ENCODE measurements at regions not wholly inside any gene's neighbourhood (a gene's known extent, or its start where the extent isn't known, plus 50 kb on each side); places are given as distances from the start of the nearest gene placed in this dataset.

GRCh38 chr12:58233886-58234285 is 292.5 kb downstream of the ATP23 start:
- no TSS peak for BruUV-seq (replicated peaks)
- H3K4me1 Mint-ChIP-seq (ENCODE audit: low read depth, unreplicated experiment) = no peaks in the 10 kb centered on the region
- H3K27me3 Mint-ChIP-seq (ENCODE audit: insufficient read depth, unreplicated experiment) = no peaks in the 10 kb centered on the region
- H3K4me3 Mint-ChIP-seq (ENCODE audit: unreplicated experiment) = no peak overlapping the region
- H3K27ac Mint-ChIP-seq (ENCODE audit: unreplicated experiment) = no peak overlapping the region
- ChIA-PET POLR2A (no interaction called here), CTCF (no interaction called here)
- no peak for DNase-seq
- no peak overlapping the region for H3K4me3 ChIP-seq (ENCODE audit: low read depth, low read length)
- H3K36me3 ChIP-seq (ENCODE audit: control insufficient read depth, insufficient read depth, low read length) = no peaks in the 10 kb centered on the region
- H3K9me3 ChIP-seq = no peaks in the 10 kb centered on the region
- no peaks in the 10 kb centered on the region for H3K36me3 Mint-ChIP-seq (ENCODE audit: insufficient read depth, unreplicated experiment)
- intact Hi-C loops (cut with micrococcal nuclease; ENCODE audit: unreplicated experiment) = no loop called here
- no peaks in the 10 kb centered on the region for H3K27me3 ChIP-seq (replicated peaks; ENCODE audit: control insufficient read depth, insufficient read depth, low read length)
- no peak for TF ChIP-seq CTCF (IDR thresholded peaks at IDR 0.05; ENCODE audit: insufficient read depth in 1 of 2, low read depth in 1 of 2, low read length in 1 of 2, severe bottlenecking in 1 of 2, unreplicated experiment in 1 of 2)
- H3K9me3 Mint-ChIP-seq (ENCODE audit: unreplicated experiment) = peaks cover 29% of the 10 kb centered on the region
- no peaks in the 10 kb centered on the region for H3K4me1 ChIP-seq

GRCh38 chr12:58238411-58238810 is 297.0 kb downstream of the ATP23 start:
- Mint-ChIP-seq H3K27ac (ENCODE audit: unreplicated experiment) (no peak overlapping the region), H3K27me3 (ENCODE audit: insufficient read depth, unreplicated experiment) (no peaks in the 10 kb centered on the region), H3K36me3 (ENCODE audit: insufficient read depth, unreplicated experiment) (no peaks in the 10 kb centered on the region), H3K9me3 (ENCODE audit: unreplicated experiment) (peaks cover 6% of the 10 kb centered on the region), H3K4me3 (ENCODE audit: unreplicated experiment) (no peak overlapping the region), H3K4me1 (ENCODE audit: low read depth, unreplicated experiment) (no peaks in the 10 kb centered on the region)
- DNase-seq = no peak
- no peak for TF ChIP-seq CTCF (IDR thresholded peaks at IDR 0.05; ENCODE audit: insufficient read depth in 1 of 2, low read depth in 1 of 2, low read length in 1 of 2, severe bottlenecking in 1 of 2, unreplicated experiment in 1 of 2)
- Histone ChIP-seq H3K27me3 (replicated peaks; ENCODE audit: control insufficient read depth, insufficient read depth, low read length) (no peaks in the 10 kb centered on the region), H3K4me1 (no peaks in the 10 kb centered on the region), H3K36me3 (ENCODE audit: control insufficient read depth, insufficient read depth, low read length) (no peaks in the 10 kb centered on the region), H3K9me3 (no peaks in the 10 kb centered on the region), H3K4me3 (ENCODE audit: low read depth, low read length) (no peak overlapping the region)
- POLR2A ChIA-PET = no interaction called here
- BruUV-seq (replicated peaks) = no TSS peak
- CTCF ChIA-PET = no interaction called here
- intact Hi-C loops (cut with micrococcal nuclease; ENCODE audit: unreplicated experiment) = no loop called here

GRCh38 chr12:58241099-58241498 is 299.7 kb downstream of the ATP23 start:
- BruUV-seq (replicated peaks) = no TSS peak
- Mint-ChIP-seq H3K27me3 (ENCODE audit: insufficient read depth, unreplicated experiment) (no peaks in the 10 kb centered on the region), H3K36me3 (ENCODE audit: insufficient read depth, unreplicated experiment) (no peaks in the 10 kb centered on the region), H3K4me3 (ENCODE audit: unreplicated experiment) (no peak overlapping the region), H3K27ac (ENCODE audit: unreplicated experiment) (no peak overlapping the region), H3K4me1 (ENCODE audit: low read depth, unreplicated experiment) (no peaks in the 10 kb centered on the region), H3K9me3 (ENCODE audit: unreplicated experiment) (peaks cover 6% of the 10 kb centered on the region)
- Histone ChIP-seq H3K36me3 (ENCODE audit: control insufficient read depth, insufficient read depth, low read length) (no peaks in the 10 kb centered on the region), H3K4me3 (ENCODE audit: low read depth, low read length) (no peak overlapping the region), H3K27me3 (replicated peaks; ENCODE audit: control insufficient read depth, insufficient read depth, low read length) (no peaks in the 10 kb centered on the region), H3K4me1 (no peaks in the 10 kb centered on the region), H3K9me3 (no peaks in the 10 kb centered on the region)
- intact Hi-C loops (cut with micrococcal nuclease; ENCODE audit: unreplicated experiment) = no loop called here
- ChIA-PET CTCF (no interaction called here), POLR2A (no interaction called here)
- TF ChIP-seq CTCF (IDR thresholded peaks at IDR 0.05; ENCODE audit: insufficient read depth in 1 of 2, low read depth in 1 of 2, low read length in 1 of 2, severe bottlenecking in 1 of 2, unreplicated experiment in 1 of 2) = no peak
- DNase-seq = no peak
